Left lung (tissue), 4 donors: ENCODE measurements at regions not wholly inside any gene's neighbourhood (a gene's known extent, or its start where the extent isn't known, plus 50 kb on each side); places are given as distances from the start of the nearest gene placed in this dataset.

ENCODE experiments used
- ATAC-seq: fragments of 200-7000 bp; cut with Tn5 transposase; one replicate; pipeline ENCODE4 v1.9.1; 2020; ENCODE audit warnings: moderate library complexity
- DNase-seq, 4 donors: peaks; one replicate each; pipeline ENCODE4 v3.0.0-alpha.2; 2013 to 2020
- H3K27ac ChIP-seq, 2 donors: fragments of 200-600 bp; sonication (generic) in 1 of 2; one replicate each; pipeline versions ENCODE4 v1.5.0 to v1.8.0; 2020 to 2021
- H3K27me3 ChIP-seq, 2 donors: fragments of 200-600 bp; sonication (generic) in 1 of 2; one replicate each; pipeline versions ENCODE4 v1.5.0 to v1.8.0; 2020 to 2021
- H3K36me3 ChIP-seq, 2 donors: fragments of 200-600 bp; sonication (generic) in 1 of 2; one replicate each; pipeline versions ENCODE4 v1.5.0 to v1.8.0; 2020 to 2021
- H3K4me1 ChIP-seq, 2 donors: fragments of 200-600 bp; one replicate each; pipeline ENCODE4 v1.8.0; 2021
- H3K4me3 ChIP-seq, 2 donors: fragments of 200-600 bp; sonication (generic) in 1 of 2; one replicate each; pipeline versions ENCODE4 v1.5.0 to v1.8.0; 2020 to 2021; ENCODE audit warnings: mild to moderate bottlenecking in 1 of 2
- H3K9me3 ChIP-seq, 2 donors: fragments of 200-600 bp; sonication (generic) in 1 of 2; one replicate each; pipeline versions ENCODE4 v1.5.0 to v1.8.0; 2020 to 2021
- intact Hi-C, 2 donors: fragments of 100-400 bp; cut with DNase I; formaldehyde crosslinking; loops; one replicate each; pipeline versions ENCODE4 v1.11.2 to v1.14.2; 2022
- TF ChIP-seq, protein P1 (sequence below), 2 donors: fragments of 200-600 bp; sonication (generic) in 1 of 2; IDR thresholded peaks; one replicate each; pipeline versions ENCODE4 v1.5.0 to v1.8.0; 2021; ENCODE audit warnings: antibody characterized with exemption in 2 of 2
- donor health status: DM: no; HTN: yes; CAD: no.
- donor health status: DM: no; HTN: no; CAD: no.

- Histone ChIP-seq H3K27ac (no peak overlapping the region), H3K36me3 (no peaks in the 10 kb centered on the region), H3K9me3 (no peaks in the 10 kb centered on the region), H3K27me3 (peaks cover 0 to 10% of the 10 kb centered on the region in 2 donors), H3K4me1 (no peaks in the 10 kb centered on the region), H3K4me3 (no peak overlapping the region)
- intact Hi-C loops: no loop called here
- TF ChIP-seq, protein P1, sequence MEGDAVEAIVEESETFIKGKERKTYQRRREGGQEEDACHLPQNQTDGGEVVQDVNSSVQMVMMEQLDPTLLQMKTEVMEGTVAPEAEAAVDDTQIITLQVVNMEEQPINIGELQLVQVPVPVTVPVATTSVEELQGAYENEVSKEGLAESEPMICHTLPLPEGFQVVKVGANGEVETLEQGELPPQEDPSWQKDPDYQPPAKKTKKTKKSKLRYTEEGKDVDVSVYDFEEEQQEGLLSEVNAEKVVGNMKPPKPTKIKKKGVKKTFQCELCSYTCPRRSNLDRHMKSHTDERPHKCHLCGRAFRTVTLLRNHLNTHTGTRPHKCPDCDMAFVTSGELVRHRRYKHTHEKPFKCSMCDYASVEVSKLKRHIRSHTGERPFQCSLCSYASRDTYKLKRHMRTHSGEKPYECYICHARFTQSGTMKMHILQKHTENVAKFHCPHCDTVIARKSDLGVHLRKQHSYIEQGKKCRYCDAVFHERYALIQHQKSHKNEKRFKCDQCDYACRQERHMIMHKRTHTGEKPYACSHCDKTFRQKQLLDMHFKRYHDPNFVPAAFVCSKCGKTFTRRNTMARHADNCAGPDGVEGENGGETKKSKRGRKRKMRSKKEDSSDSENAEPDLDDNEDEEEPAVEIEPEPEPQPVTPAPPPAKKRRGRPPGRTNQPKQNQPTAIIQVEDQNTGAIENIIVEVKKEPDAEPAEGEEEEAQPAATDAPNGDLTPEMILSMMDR (IDR thresholded peaks at IDR 0.05): no peak
- DNase-seq (no peak), ATAC-seq (no peak)
Observed at GRCh38 chr18:76647322-76647721, 152.3 kb upstream of the ZNF516 start.

GRCh38 chr18:76644580-76644979, 149.5 kb upstream of the ZNF516 start:
- H3K27me3 ChIP-seq: no peaks in the 10 kb centered on the region
- no peak overlapping the region for H3K27ac ChIP-seq
- intact Hi-C loops: no loop called here
- DNase-seq: no peak
- no peaks in the 10 kb centered on the region for H3K36me3 ChIP-seq
- no peaks in the 10 kb centered on the region for H3K4me1 ChIP-seq
- no peak for ATAC-seq
- TF ChIP-seq, protein P1 (IDR thresholded peaks at IDR 0.05): no peak
- H3K4me3 ChIP-seq: no peak overlapping the region
- H3K9me3 ChIP-seq: no peaks in the 10 kb centered on the region

GRCh38 chr18:76643996-76644395, 149.0 kb upstream of the ZNF516 start:
- TF ChIP-seq, protein P1 (IDR thresholded peaks at IDR 0.05): no peak
- intact Hi-C loops: no loop called here
- no peak for DNase-seq
- Histone ChIP-seq H3K4me1 (peaks cover 0 to under 1% of the 10 kb centered on the region in 2 donors), H3K36me3 (no peaks in the 10 kb centered on the region), H3K27ac (no peak overlapping the region), H3K27me3 (no peaks in the 10 kb centered on the region), H3K9me3 (no peaks in the 10 kb centered on the region), H3K4me3 (no peak overlapping the region)
- ATAC-seq: no peak

DNA sequence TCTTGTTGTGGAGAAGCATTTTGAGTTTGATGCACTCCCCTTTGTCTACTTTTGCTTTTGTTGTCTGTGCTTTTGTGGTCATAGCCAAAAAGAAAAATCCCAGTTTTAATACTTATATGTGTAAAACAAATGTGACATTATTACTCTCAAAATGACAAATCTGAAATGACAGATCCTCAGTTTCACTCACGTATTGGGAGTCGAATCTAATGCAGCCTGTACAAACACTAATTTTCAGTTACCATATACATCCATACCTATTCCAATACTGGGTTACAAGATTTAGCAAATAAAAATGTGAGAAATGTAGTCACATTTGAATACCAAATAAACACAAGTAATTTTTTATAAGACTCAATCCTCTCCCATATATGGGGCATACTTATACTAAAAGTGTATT, 148.2 kb upstream of the ZNF516 start:
- no peak for DNase-seq
- no peaks in the 10 kb centered on the region for H3K36me3 ChIP-seq
- no peaks in the 10 kb centered on the region for H3K27me3 ChIP-seq
- no peaks in the 10 kb centered on the region for H3K9me3 ChIP-seq
- peaks cover 0 to 4% of the 10 kb centered on the region in 2 donors for H3K4me1 ChIP-seq
- TF ChIP-seq, protein P1 (IDR thresholded peaks at IDR 0.05): no peak
- no peak overlapping the region for H3K27ac ChIP-seq
- ATAC-seq: no peak
- intact Hi-C loops: no loop called here
- H3K4me3 ChIP-seq: no peak overlapping the region

DNA sequence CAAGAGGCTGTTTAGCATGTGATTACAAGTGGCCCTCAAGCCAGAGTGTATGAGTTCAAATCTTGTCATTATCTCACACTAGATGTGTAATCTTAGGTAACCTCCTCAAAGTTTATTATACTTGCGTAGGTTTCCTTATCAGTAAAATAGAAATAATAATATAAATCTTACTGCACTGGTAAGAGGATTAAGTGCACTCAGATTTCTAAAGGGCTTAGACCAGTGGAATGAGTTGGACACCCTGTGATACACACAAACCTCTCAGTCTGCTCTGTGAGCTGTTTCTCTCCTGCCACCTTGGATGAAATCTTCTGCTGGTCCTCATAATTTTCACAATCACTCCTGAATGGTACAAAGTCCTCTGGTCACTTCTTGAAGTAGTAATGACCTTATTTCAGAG, 145.4 kb upstream of the ZNF516 start:
- H3K9me3 ChIP-seq: no peaks in the 10 kb centered on the region
- H3K36me3 ChIP-seq: no peaks in the 10 kb centered on the region
- H3K4me1 ChIP-seq: peaks cover 0 to 4% of the 10 kb centered on the region in 2 donors
- no peak overlapping the region for H3K27ac ChIP-seq
- intact Hi-C loops: no loop called here
- no peak overlapping the region for H3K4me3 ChIP-seq
- H3K27me3 ChIP-seq: no peaks in the 10 kb centered on the region
- no peak for DNase-seq
- ATAC-seq: peak; percentile 67
- TF ChIP-seq, protein P1 (IDR thresholded peaks at IDR 0.05): no peak
